RWPE2 (cell line): ENCODE measurements at regions not wholly inside any gene's neighbourhood (a gene's known extent, or its start where the extent isn't known, plus 50 kb on each side); places are given as distances from the start of the nearest gene placed in this dataset.

Source experiments
- ATAC-seq: fragments of 200-7000 bp; cut with Tn5 transposase; 3 replicates; pipeline ENCODE4 v1.9.1; 2021; ENCODE audit warnings: low read depth
- DNase-seq: peaks from one replicate; pipeline ENCODE4 v3.0.0-alpha.2; 2020; ENCODE audit warnings: low spot score
- H3K27ac ChIP-seq: fragments of 450-650 bp; 2 replicates; pipeline ENCODE4 v1.5.1; 2017; ENCODE audit warnings: mild to moderate bottlenecking; ENCODE audit not compliant: poor library complexity, severe bottlenecking
- H3K27me3 ChIP-seq: fragments of 250-450 bp; sonication (Bioruptor Pico); 2 replicates; pipeline ENCODE4 v1.5.1; 2021; ENCODE audit warnings: mild to moderate bottlenecking, moderate library complexity; ENCODE audit not compliant: insufficient read depth, poor library complexity, severe bottlenecking
- H3K36me3 ChIP-seq: fragments of 250-450 bp; sonication (Bioruptor Pico); 2 replicates; pipeline ENCODE4 v1.5.1; 2020; ENCODE audit warnings: low read depth, mild to moderate bottlenecking, moderate library complexity
- H3K4me1 ChIP-seq: fragments of 250-450 bp; sonication (Bioruptor Pico); 2 replicates; pipeline ENCODE4 v1.5.1; 2021; ENCODE audit warnings: mild to moderate bottlenecking, moderate library complexity; ENCODE audit not compliant: insufficient read depth, poor library complexity, severe bottlenecking
- H3K4me3 ChIP-seq: fragments of 250-450 bp; sonication (Bioruptor Pico); 2 replicates; pipeline ENCODE4 v1.5.1; 2021; ENCODE audit warnings: mild to moderate bottlenecking, moderate library complexity; ENCODE audit not compliant: severe bottlenecking
- H3K9me3 ChIP-seq: fragments of 250-450 bp; sonication (Bioruptor Pico); 2 replicates; pipeline ENCODE4 v1.5.1; 2021; ENCODE audit warnings: mild to moderate bottlenecking, moderate library complexity; ENCODE audit not compliant: severe bottlenecking
- CTCF ChIP-seq: fragments of 450-650 bp; IDR thresholded peaks from one replicate; pipeline ENCODE4 v1.5.1; 2017; ENCODE audit warnings: mild to moderate bottlenecking, moderate library complexity; ENCODE audit not compliant: poor library complexity, severe bottlenecking

GRCh38 chr5:87936667-87937066, 332.0 kb downstream of the TMEM161B start:
- Histone ChIP-seq H3K36me3 (no peaks in the 10 kb centered on the region), H3K4me1 (no peaks in the 10 kb centered on the region), H3K27me3 (no peaks in the 10 kb centered on the region), H3K27ac (no peak overlapping the region), H3K4me3 (no peak overlapping the region), H3K9me3 (peaks cover 2% of the 10 kb centered on the region)
- no peak for TF ChIP-seq CTCF
- DNase-seq (no peak), ATAC-seq (no peak)

- ATAC-seq, result no peak; the same call in 2 of the 3 replicates
- Histone ChIP-seq H3K4me3 (no peak overlapping the region), H3K36me3 (no peaks in the 10 kb centered on the region), H3K9me3 (no peaks in the 10 kb centered on the region), H3K4me1 (no peaks in the 10 kb centered on the region), H3K27me3 (no peaks in the 10 kb centered on the region), H3K27ac (no peak overlapping the region)
- no peak for DNase-seq
- TF ChIP-seq CTCF, result no peak
Observed at GRCh38 chr5:87924436-87924835, 344.2 kb downstream of the TMEM161B start.

- no peak for ATAC-seq
- Histone ChIP-seq H3K27ac (no peak overlapping the region), H3K27me3 (no peaks in the 10 kb centered on the region), H3K4me1 (no peaks in the 10 kb centered on the region), H3K9me3 (peaks cover 1% of the 10 kb centered on the region), H3K4me3 (no peak overlapping the region), H3K36me3 (no peaks in the 10 kb centered on the region)
- TF ChIP-seq CTCF, result no peak
- DNase-seq, result no peak
Observed at GRCh38 chr5:87916320-87916719, 352.3 kb downstream of the TMEM161B start.

- no peak for TF ChIP-seq CTCF
- no peaks in the 10 kb centered on the region for H3K36me3 ChIP-seq
- H3K4me3 ChIP-seq, result no peak overlapping the region
- H3K27me3 ChIP-seq, result peaks cover 9% of the 10 kb centered on the region
- DNase-seq (no peak), ATAC-seq (no peak)
- H3K4me1 ChIP-seq, result no peaks in the 10 kb centered on the region
- H3K9me3 ChIP-seq, result peaks cover 1% of the 10 kb centered on the region
- H3K27ac ChIP-seq, result no peak overlapping the region
Observed at GRCh38 chr5:87912419-87912818, 356.2 kb downstream of the TMEM161B start.

- ATAC-seq (no peak; the same call in 2 of the 3 replicates), DNase-seq (no peak)
- no peak for TF ChIP-seq CTCF
- no peaks in the 10 kb centered on the region for H3K4me1 ChIP-seq
- H3K27me3 ChIP-seq, result peaks cover 9% of the 10 kb centered on the region
- H3K9me3 ChIP-seq, result no peaks in the 10 kb centered on the region
- H3K36me3 ChIP-seq, result no peaks in the 10 kb centered on the region
- no peak overlapping the region for H3K4me3 ChIP-seq
- H3K27ac ChIP-seq, result no peak overlapping the region
Observed at GRCh38 chr5:87909382-87909781, 359.3 kb downstream of the TMEM161B start.
